Right lobe of liver (tissue), 6 donors: ENCODE measurements at regions not wholly inside any gene's neighbourhood (a gene's known extent, or its start where the extent isn't known, plus 50 kb on each side); places are given as distances from the start of the nearest gene placed in this dataset.

Experiments used
- ATAC-seq, 4 donors: fragments of 200-7000 bp; cut with Tn5 transposase; one replicate each; pipeline ENCODE4 v1.9.1; 2020; ENCODE audit warnings: mild to moderate bottlenecking in 4 of 4, moderate library complexity in 4 of 4
- DNase-seq, 3 donors: peaks; one replicate each; pipeline ENCODE4 v3.0.0-alpha.2; 2020
- H3K27ac ChIP-seq, 3 donors: fragments of 200-600 bp; one replicate each; pipeline ENCODE4 v1.8.0; 2022
- H3K27me3 ChIP-seq, 2 donors: fragments of 200-600 bp; one replicate each; pipeline ENCODE4 v1.8.0; 2022
- H3K36me3 ChIP-seq, 4 donors: fragments of 200-600 bp; sonication (generic) in 1 of 4; one replicate each; pipeline versions ENCODE4 v1.5.1 to v1.8.0; 2017 to 2022; ENCODE audit warnings: control low read depth in 1 of 4
- H3K4me1 ChIP-seq, 4 donors: fragments of 200-600 bp; sonication (generic) in 1 of 4; one replicate each; pipeline versions ENCODE4 v1.5.1 to v1.8.0; 2017 to 2022; ENCODE audit warnings: control low read depth in 1 of 4
- H3K4me3 ChIP-seq, 3 donors: fragments of 200-600 bp; one replicate each; pipeline ENCODE4 v1.8.0; 2022
- H3K9me3 ChIP-seq, 4 donors: fragments of 200-600 bp; sonication (generic) in 1 of 4; one replicate each; pipeline versions ENCODE4 v1.5.1 to v1.8.0; 2017 to 2022; ENCODE audit warnings: control low read depth in 1 of 4
- CTCF ChIP-seq, 4 donors: fragments of 200-600 bp in 3 of 4; fragments of 450-650 bp in 1 of 4; IDR thresholded peaks; one replicate each; pipeline versions ENCODE4 v1.5.1 to v1.8.0; 2016 to 2022; ENCODE audit warnings: antibody characterized with exemption in 4 of 4, mild to moderate bottlenecking in 2 of 4
- POLR2A ChIP-seq: fragments of 450-650 bp; IDR thresholded peaks from one replicate; pipeline ENCODE4 v1.6.1; 2017; ENCODE audit warnings: antibody characterized with exemption, mild to moderate bottlenecking
- WGBS: methylation state at CpG from one replicate; pipeline ENCODE4 v1.1.6; 2018; ENCODE audit warnings: low coverage, low lambda C conversion rate; ENCODE audit not compliant: insufficient coverage; ENCODE audit errors: missing lambda C conversion rate; 5-methylcytosine and 5-hydroxymethylcytosine counted together
- intact Hi-C, 2 donors: fragments of 100-400 bp; cut with DNase I; formaldehyde crosslinking; loops; one replicate each; pipeline versions ENCODE4 v1.11.2 to v1.14.1; 2022
- donor health status: DM: no; HTN: yes; CAD: no.
- donor health status: DM: no; HTN: no; CAD: no.
- donor health status: DM: no; HTN: no; CAD: no.
- donor health status: DM: no; HTN: yes; CAD: no.
- donor health status: DM: no; HTN: yes; CAD: no.

GRCh38 chr13:47858042-47859025 lies 142.7 kb downstream of the SUCLA2 start:
- TF ChIP-seq POLR2A: no peak
- Histone ChIP-seq H3K27ac (no peak overlapping the region), H3K4me3 (no peak overlapping the region), H3K9me3 (no peaks in the 10 kb centered on the region), H3K27me3 (no peaks in the 10 kb centered on the region), H3K4me1 (no peaks in the 10 kb centered on the region), H3K36me3 (no peaks in the 10 kb centered on the region)
- WGBS: 76% methylated on average over 8 of the region's 9 CpGs
- DNase-seq (no peak), ATAC-seq (no peak)
- intact Hi-C loops: no loop called here

- no peaks in the 10 kb centered on the region for H3K4me1 ChIP-seq
- WGBS: 89% methylated on average over 1 of the region's 1 CpG
- TF ChIP-seq POLR2A: no peak
- no peak for TF ChIP-seq CTCF (IDR thresholded peaks at IDR 0.05)
- no peak overlapping the region for H3K4me3 ChIP-seq
- no peaks in the 10 kb centered on the region for H3K27me3 ChIP-seq
- DNase-seq: no peak
- no peaks in the 10 kb centered on the region for H3K36me3 ChIP-seq
- ATAC-seq: no peak
- no peak overlapping the region for H3K27ac ChIP-seq
- no peaks in the 10 kb centered on the region for H3K9me3 ChIP-seq
- intact Hi-C loops: no loop called here
These were observed 147.8 kb downstream of the SUCLA2 start for GRCh38 chr13:47853236-47853635.

- intact Hi-C loops: no loop called here
- no peak for DNase-seq
- H3K4me3 ChIP-seq: no peak overlapping the region
- H3K36me3 ChIP-seq: no peaks in the 10 kb centered on the region
- H3K4me1 ChIP-seq: no peaks in the 10 kb centered on the region
- ATAC-seq: no peak
- TF ChIP-seq POLR2A (no peak), CTCF (IDR thresholded peaks at IDR 0.05) (no peak)
- 61% methylated on average over 4 of the region's 4 CpGs for WGBS
- H3K9me3 ChIP-seq: no peaks in the 10 kb centered on the region
- no peaks in the 10 kb centered on the region for H3K27me3 ChIP-seq
- no peak overlapping the region for H3K27ac ChIP-seq
These were observed 154.2 kb downstream of the SUCLA2 start for GRCh38 chr13:47846886-47847285.

GRCh38 chr13:47845981-47846380 lies 155.1 kb downstream of the SUCLA2 start:
- TF ChIP-seq POLR2A (no peak), CTCF (IDR thresholded peaks at IDR 0.05) (no peak)
- H3K36me3 ChIP-seq: no peaks in the 10 kb centered on the region
- H3K9me3 ChIP-seq: no peaks in the 10 kb centered on the region
- no peak for ATAC-seq
- no CpG with 5 or more reads among the region's 1 CpG for WGBS
- intact Hi-C loops: no loop called here
- no peaks in the 10 kb centered on the region for H3K4me1 ChIP-seq
- H3K4me3 ChIP-seq: no peak overlapping the region
- no peaks in the 10 kb centered on the region for H3K27me3 ChIP-seq
- DNase-seq: no peak
- H3K27ac ChIP-seq: no peak overlapping the region

GRCh38 chr13:47843005-47843404 lies 158.1 kb downstream of the SUCLA2 start:
- H3K27me3 ChIP-seq: no peaks in the 10 kb centered on the region
- intact Hi-C loops: no loop called here

More at GRCh38 chr13:47843005-47843404, 158.1 kb downstream of the SUCLA2 start:
- Histone ChIP-seq H3K9me3 (no peaks in the 10 kb centered on the region), H3K4me3 (no peak overlapping the region), H3K36me3 (no peaks in the 10 kb centered on the region), H3K4me1 (no peaks in the 10 kb centered on the region), H3K27ac (no peak overlapping the region)
- TF ChIP-seq CTCF (IDR thresholded peaks at IDR 0.05) (no peak), POLR2A (no peak)
- WGBS: 76% methylated on average over 4 of the region's 4 CpGs
- ATAC-seq (no peak), DNase-seq (no peak)
